GM23338 (cell line): ENCODE measurements at regions not wholly inside any gene's neighbourhood (a gene's known extent, or its start where the extent isn't known, plus 50 kb on each side); places are given as distances from the start of the nearest gene placed in this dataset.

Experiments used
- CREB1 ChIP-seq: fragments of 250-450 bp; sonication (Bioruptor Pico); IDR thresholded peaks from 2 replicates; pipeline ENCODE4 v1.5.0; 2020; ENCODE audit warnings: low read depth, mild to moderate bottlenecking, moderate library complexity
- CTCF ChIP-seq, 2 experiments: fragments of 200-600 bp in 1 of 2; sonication (generic) in 1 of 2; conservative IDR thresholded peaks; 2 replicates each; pipeline versions ENCODE4 v1.5.1 to v1.6.1; 2016 to 2017; ENCODE audit warnings: antibody characterized with exemption in 2 of 2, low read depth in 2 of 2, mild to moderate bottlenecking in 2 of 2, moderate library complexity in 1 of 2
- ETS1 ChIP-seq: IDR thresholded peaks from 2 replicates; pipeline ENCODE4 v1.6.1; 2016; ENCODE audit warnings: antibody characterized with exemption
- EZH2 ChIP-seq: fragments of 200-600 bp; sonication (generic); IDR thresholded peaks from one replicate; pipeline ENCODE4 v1.8.0; 2017; ENCODE audit warnings: antibody characterized with exemption, mild to moderate bottlenecking, low read depth; ENCODE audit not compliant: unreplicated experiment
- EZH2phosphoT487 ChIP-seq: fragments of 200-600 bp; sonication (generic); IDR thresholded peaks from one replicate; pipeline ENCODE4 v1.8.1; 2018; ENCODE audit warnings: antibody characterized with exemption; ENCODE audit not compliant: unreplicated experiment
- JUNB ChIP-seq: IDR thresholded peaks from one replicate; pipeline ENCODE4 v1.6.1; 2016; ENCODE audit warnings: antibody characterized with exemption; ENCODE audit not compliant: unreplicated experiment
- POLR2AphosphoS5 ChIP-seq: IDR thresholded peaks from 2 replicates; pipeline ENCODE4 v1.6.1; 2016; ENCODE audit warnings: antibody characterized with exemption, low read depth
- REST ChIP-seq: IDR thresholded peaks from one replicate; pipeline ENCODE4 v1.6.1; 2018; ENCODE audit warnings: antibody characterized with exemption; ENCODE audit not compliant: unreplicated experiment
- STAT1 ChIP-seq: IDR thresholded peaks from one replicate; pipeline ENCODE4 v1.6.1; 2016; ENCODE audit warnings: antibody characterized with exemption; ENCODE audit not compliant: unreplicated experiment
- ZNF114 ChIP-seq: fragments of 250-450 bp; sonication (Bioruptor Pico); IDR thresholded peaks from 2 replicates; pipeline ENCODE4 v1.5.0; 2020; ENCODE audit warnings: mild to moderate bottlenecking, moderate library complexity
- ZNF331 ChIP-seq: fragments of 250-450 bp; sonication (Bioruptor Pico); IDR thresholded peaks from 2 replicates; pipeline ENCODE4 v1.5.0; 2020; ENCODE audit warnings: low read depth, mild to moderate bottlenecking, moderate library complexity

- TF ChIP-seq CTCF (conservative IDR thresholded peaks at IDR 0.05; ENCODE audit: low read depth in 2 of 2) (no peak), EZH2 (no peak), POLR2AphosphoS5 (no peak), ETS1 (no peak), EZH2phosphoT487 (no peak), REST (no peak), ZNF114 (CRISPR knock-in tag) (no peak), STAT1 (no peak), CREB1 (no peak), ZNF331 (CRISPR knock-in tag) (no peak), JUNB (no peak)
Observed at GRCh38 chr10:43796781-43797180, 148.1 kb upstream of the ZNF32 start.
